ENCODE measurements at regions not wholly inside any gene's neighbourhood (a gene's known extent, or its start where the extent isn't known, plus 50 kb on each side); places are given as distances from the start of the nearest gene placed in this dataset.

DNA sequence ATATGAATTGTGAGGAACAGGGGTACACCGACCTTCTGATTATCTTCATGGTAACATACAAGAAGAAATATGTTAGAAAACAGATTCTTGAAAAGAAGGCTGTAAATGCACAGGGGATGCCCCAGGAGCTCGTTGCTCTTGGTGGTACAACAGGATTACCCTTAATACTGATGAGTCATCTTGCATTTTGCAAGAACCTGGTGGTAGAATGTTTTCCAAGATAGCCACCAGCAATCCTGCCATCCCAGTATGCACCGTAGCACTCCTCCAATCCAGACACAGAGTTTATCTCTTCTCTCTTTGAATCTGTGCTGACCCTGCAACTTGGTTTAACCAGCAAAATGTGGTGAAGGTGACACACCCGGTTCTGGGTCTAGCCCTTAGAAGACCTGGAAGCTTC, 238.3 kb downstream of the EN1 start:
- no peak overlapping the region for H3K4me3 ChIP-seq
- in situ Hi-C loops (cut with MboI): no loop called here
- DNase-seq (ENCODE audit: extremely low read depth in 1 of 4, low spot score in 3 of 4): no peak
- no peak overlapping the region for H3K9ac ChIP-seq (ENCODE audit: insufficient read depth in 1 of 2, low read depth in 2 of 2, low read length in 2 of 2)
- H3K36me3 ChIP-seq (ENCODE audit: control insufficient read depth, insufficient read depth, low read length): no peaks in the 10 kb centered on the region
- no peak for FAIRE-seq
- CTCF ChIA-PET (ENCODE audit: low intra/inter-chr PET ratio): no interaction called here
- H3K79me2 ChIP-seq (ENCODE audit: control insufficient read depth, insufficient read depth, low read length): no peaks in the 10 kb centered on the region
- 5% methylated on average over 4 of the region's 4 CpGs for WGBS (ENCODE audit: insufficient coverage, low coverage, missing lambda C conversion rate)
- H4K20me1 ChIP-seq (replicated peaks; ENCODE audit: control insufficient read depth, insufficient read depth, low read length): no peaks in the 10 kb centered on the region
- H3K9me1 ChIP-seq (ENCODE audit: control insufficient read depth, insufficient read depth, low read length): no peaks in the 10 kb centered on the region
- TF ChIP-seq CEBPB (tag; IDR thresholded peaks at IDR 0.05) (no peak), MTF1 (CRISPR knock-in tag; IDR thresholded peaks at IDR 0.05; ENCODE audit: borderline replicate concordance) (no peak), MAFG (tag; conservative IDR thresholded peaks at IDR 0.05) (peak; percentile 59), NFE2 (IDR thresholded peaks at IDR 0.05; ENCODE audit: low read depth) (peak; percentile 30; the same call in 1 of the 2 replicates)
- ATAC-seq: no peak
- H2AFZ ChIP-seq (ENCODE audit: low read depth, low read length): no peak overlapping the region
- H3K9me3 ChIP-seq (replicated peaks; ENCODE audit: control insufficient read depth, insufficient read depth, low read depth, low read length): no peaks in the 10 kb centered on the region
- POLR2A ChIA-PET: interaction anchor here (0.5 to 0.6 kb wide), 2 partner anchors 98 to 829 kb away, joined by 3 read pairs; no protein-coding TSS in a partner anchor
- H3K4me1 ChIP-seq (replicated peaks in 1 of 2; ENCODE audit: control insufficient read depth in 2 of 2, insufficient read depth in 2 of 2, low read length in 2 of 2): no peaks in the 10 kb centered on the region
- intact Hi-C loops (cut with micrococcal nuclease): no loop called here
- H3K4me2 ChIP-seq (ENCODE audit: insufficient read depth, low read length): no peak overlapping the region
- H3K27ac ChIP-seq (ENCODE audit: extremely low read depth, low read depth, low read length): no peak overlapping the region
- no TSS peak for BruUV-seq (replicated peaks)
- peaks cover 6 to 21% of the 10 kb centered on the region in 2 experiments; a peak in 3 of 5 replicates for H3K27me3 ChIP-seq (ENCODE audit: control insufficient read depth in 2 of 2, insufficient read depth in 2 of 2, low read length in 2 of 2)

DNA sequence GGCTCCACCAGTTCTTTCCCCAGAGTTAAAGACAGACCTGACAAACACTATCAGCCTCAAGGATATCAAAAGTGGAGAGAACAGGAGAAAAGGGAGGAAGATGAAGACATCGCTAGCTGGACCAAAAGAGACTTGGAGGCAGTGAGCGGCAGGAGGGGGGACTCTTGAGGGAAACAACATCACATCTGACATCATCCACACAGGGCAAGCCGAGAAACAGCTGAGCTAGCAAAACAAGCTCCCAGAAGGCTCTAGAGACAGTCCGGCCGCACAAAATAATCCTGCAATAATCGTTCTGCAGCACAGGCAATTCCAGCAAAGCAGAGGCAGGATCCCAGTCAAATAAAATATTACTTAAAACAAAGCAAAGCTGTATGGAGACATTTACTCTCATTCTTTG, 239.8 kb downstream of the EN1 start:
- Histone ChIP-seq H3K27ac (ENCODE audit: extremely low read depth, low read depth, low read length) (no peak overlapping the region), H3K4me2 (ENCODE audit: insufficient read depth, low read length) (no peak overlapping the region), H3K36me3 (ENCODE audit: control insufficient read depth, insufficient read depth, low read length) (no peaks in the 10 kb centered on the region), H3K4me1 (replicated peaks in 1 of 2; ENCODE audit: control insufficient read depth in 2 of 2, insufficient read depth in 2 of 2, low read length in 2 of 2) (no peaks in the 10 kb centered on the region), H2AFZ (ENCODE audit: low read depth, low read length) (no peak overlapping the region), H3K9me1 (ENCODE audit: control insufficient read depth, insufficient read depth, low read length) (no peaks in the 10 kb centered on the region), H3K9ac (ENCODE audit: insufficient read depth in 1 of 2, low read depth in 2 of 2, low read length in 2 of 2) (no peak overlapping the region), H3K79me2 (ENCODE audit: control insufficient read depth, insufficient read depth, low read length) (no peaks in the 10 kb centered on the region), H3K27me3 (ENCODE audit: control insufficient read depth in 2 of 2, insufficient read depth in 2 of 2, low read length in 2 of 2) (peaks cover 2 to 26% of the 10 kb centered on the region in 2 experiments; a peak in 2 of 5 replicates), H4K20me1 (replicated peaks; ENCODE audit: control insufficient read depth, insufficient read depth, low read length) (no peaks in the 10 kb centered on the region), H3K9me3 (replicated peaks; ENCODE audit: control insufficient read depth, insufficient read depth, low read depth, low read length) (no peaks in the 10 kb centered on the region), H3K4me3 (no peak overlapping the region)
- TF ChIP-seq, protein P1, sequence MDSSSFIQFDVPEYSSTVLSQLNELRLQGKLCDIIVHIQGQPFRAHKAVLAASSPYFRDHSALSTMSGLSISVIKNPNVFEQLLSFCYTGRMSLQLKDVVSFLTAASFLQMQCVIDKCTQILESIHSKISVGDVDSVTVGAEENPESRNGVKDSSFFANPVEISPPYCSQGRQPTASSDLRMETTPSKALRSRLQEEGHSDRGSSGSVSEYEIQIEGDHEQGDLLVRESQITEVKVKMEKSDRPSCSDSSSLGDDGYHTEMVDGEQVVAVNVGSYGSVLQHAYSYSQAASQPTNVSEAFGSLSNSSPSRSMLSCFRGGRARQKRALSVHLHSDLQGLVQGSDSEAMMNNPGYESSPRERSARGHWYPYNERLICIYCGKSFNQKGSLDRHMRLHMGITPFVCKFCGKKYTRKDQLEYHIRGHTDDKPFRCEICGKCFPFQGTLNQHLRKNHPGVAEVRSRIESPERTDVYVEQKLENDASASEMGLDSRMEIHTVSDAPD (CRISPR knock-in tag; IDR thresholded peaks at IDR 0.05): no peak
- TF ChIP-seq MAFK (IDR thresholded peaks at IDR 0.05; ENCODE audit: low read length) (peak; percentile 53), C11orf30 (IDR thresholded peaks at IDR 0.05; ENCODE audit: low read depth) (peak; percentile 79), MAFG (tag; conservative IDR thresholded peaks at IDR 0.05) (peak; percentile 61; the same call in 1 of the 2 replicates), MBD2 (IDR thresholded peaks at IDR 0.05; ENCODE audit: borderline replicate concordance, low read depth) (no peak), MAFF (IDR thresholded peaks at IDR 0.05; ENCODE audit: low read length) (peak; percentile 55; the same call in 1 of the 2 replicates), RAD21 (CRISPR knock-in tag; conservative IDR thresholded peaks at IDR 0.05 in 1 of 2, IDR thresholded peaks at IDR 0.05 in 1 of 2) (0 out of 4 replicates have a peak, but pooled peaks of 1 of the 2 experiments have one; percentile 9), ZNF316 (IDR thresholded peaks at IDR 0.05) (peak; percentile 70)
- TF ChIP-seq, protein P2, sequence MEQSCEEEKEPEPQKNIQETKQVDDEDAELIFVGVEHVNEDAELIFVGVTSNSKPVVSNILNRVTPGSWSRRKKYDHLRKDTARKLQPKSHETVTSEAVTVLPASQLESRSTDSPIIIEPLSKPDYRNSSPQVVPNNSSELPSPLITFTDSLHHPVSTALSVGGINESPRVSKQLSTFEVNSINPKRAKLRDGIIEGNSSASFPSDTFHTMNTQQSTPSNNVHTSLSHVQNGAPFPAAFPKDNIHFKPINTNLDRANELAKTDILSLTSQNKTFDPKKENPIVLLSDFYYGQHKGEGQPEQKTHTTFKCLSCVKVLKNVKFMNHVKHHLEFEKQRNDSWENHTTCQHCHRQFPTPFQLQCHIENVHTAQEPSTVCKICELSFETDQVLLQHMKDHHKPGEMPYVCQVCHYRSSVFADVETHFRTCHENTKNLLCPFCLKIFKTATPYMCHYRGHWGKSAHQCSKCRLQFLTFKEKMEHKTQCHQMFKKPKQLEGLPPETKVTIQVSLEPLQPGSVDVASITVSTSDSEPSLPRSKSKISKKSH (CRISPR knock-in tag; IDR thresholded peaks at IDR 0.05): no peak
- intact Hi-C loops (cut with micrococcal nuclease) (no loop called here), in situ Hi-C loops (cut with MboI) (no loop called here)
- 0% methylated on average over 6 of the region's 6 CpGs for WGBS (ENCODE audit: insufficient coverage, low coverage, missing lambda C conversion rate)
- POLR2A ChIA-PET: interaction anchor here (0.8 kb wide), 1 partner anchor 191 kb away, joined by 3 read pairs; no protein-coding TSS in a partner anchor
- DNase-seq (ENCODE audit: extremely low read depth in 1 of 4, low spot score in 3 of 4) (no peak), ATAC-seq (no peak), FAIRE-seq (no peak)
- CTCF ChIA-PET (ENCODE audit: low intra/inter-chr PET ratio): no interaction called here
- no TSS peak for BruUV-seq (replicated peaks)

All from K562 (cell line).